Muscle layer of colon (tissue), 2 donors: ENCODE measurements at regions not wholly inside any gene's neighbourhood (a gene's known extent, or its start where the extent isn't known, plus 50 kb on each side); places are given as distances from the start of the nearest gene placed in this dataset.

Experiments
- H3K27ac ChIP-seq: one replicate; pipeline ENCODE4 v1.7.0; 2013; ENCODE audit warnings: low read depth, mild to moderate bottlenecking, low read length, moderate library complexity
- H3K27me3 ChIP-seq, 2 donors: one replicate each; pipeline ENCODE4 v1.7.0; 2013; ENCODE audit warnings: low read length in 2 of 2, mild to moderate bottlenecking in 2 of 2; ENCODE audit not compliant: insufficient read depth in 2 of 2, control insufficient read depth in 1 of 2
- H3K36me3 ChIP-seq: one replicate; pipeline ENCODE4 v1.7.0; 2013; ENCODE audit warnings: mild to moderate bottlenecking, low read length; ENCODE audit not compliant: insufficient read depth
- H3K4me1 ChIP-seq: one replicate; pipeline ENCODE4 v1.7.0; 2013; ENCODE audit warnings: mild to moderate bottlenecking, low read length; ENCODE audit not compliant: insufficient read depth
- H3K4me3 ChIP-seq, 2 donors: one replicate each; pipeline ENCODE4 v1.7.0; 2013; ENCODE audit warnings: low read length in 2 of 2, low read depth in 1 of 2, mild to moderate bottlenecking in 1 of 2, moderate library complexity in 1 of 2
- H3K9ac ChIP-seq: one replicate; pipeline ENCODE4 v1.7.0; 2013; ENCODE audit warnings: low read length
- H3K9me3 ChIP-seq: one replicate; pipeline ENCODE4 v1.7.0; 2013; ENCODE audit warnings: mild to moderate bottlenecking, low read length
- donor health status: abdominal sarcoma.
- donor health status: Adenocarcinoma of cecum.

DNA sequence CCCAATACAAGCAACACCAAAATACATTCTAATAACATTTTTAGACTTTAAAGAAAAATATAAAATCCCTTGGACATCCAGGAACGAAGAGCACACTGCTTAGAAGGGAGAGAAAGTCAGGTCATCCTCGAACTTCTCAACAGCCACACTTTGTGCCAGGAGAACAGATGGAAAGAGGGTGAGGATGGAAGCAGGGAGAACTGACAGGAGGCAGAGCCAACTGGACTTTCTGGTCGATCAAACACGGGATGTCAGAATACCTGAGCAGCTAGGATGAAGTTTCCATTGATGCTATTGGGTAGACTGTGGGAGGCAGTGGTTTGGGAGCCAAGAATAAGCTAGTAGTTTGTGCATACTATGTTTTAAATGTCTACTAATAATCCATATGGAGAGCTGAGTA is 111.4 kb downstream of the TOMM20 start:
- Histone ChIP-seq H3K9ac (no peak overlapping the region), H3K36me3 (no peaks in the 10 kb centered on the region), H3K4me3 (no peak overlapping the region), H3K27ac (no peak overlapping the region), H3K4me1 (peaks cover 5% of the 10 kb centered on the region), H3K27me3 (no peaks in the 10 kb centered on the region), H3K9me3 (no peaks in the 10 kb centered on the region)

DNA sequence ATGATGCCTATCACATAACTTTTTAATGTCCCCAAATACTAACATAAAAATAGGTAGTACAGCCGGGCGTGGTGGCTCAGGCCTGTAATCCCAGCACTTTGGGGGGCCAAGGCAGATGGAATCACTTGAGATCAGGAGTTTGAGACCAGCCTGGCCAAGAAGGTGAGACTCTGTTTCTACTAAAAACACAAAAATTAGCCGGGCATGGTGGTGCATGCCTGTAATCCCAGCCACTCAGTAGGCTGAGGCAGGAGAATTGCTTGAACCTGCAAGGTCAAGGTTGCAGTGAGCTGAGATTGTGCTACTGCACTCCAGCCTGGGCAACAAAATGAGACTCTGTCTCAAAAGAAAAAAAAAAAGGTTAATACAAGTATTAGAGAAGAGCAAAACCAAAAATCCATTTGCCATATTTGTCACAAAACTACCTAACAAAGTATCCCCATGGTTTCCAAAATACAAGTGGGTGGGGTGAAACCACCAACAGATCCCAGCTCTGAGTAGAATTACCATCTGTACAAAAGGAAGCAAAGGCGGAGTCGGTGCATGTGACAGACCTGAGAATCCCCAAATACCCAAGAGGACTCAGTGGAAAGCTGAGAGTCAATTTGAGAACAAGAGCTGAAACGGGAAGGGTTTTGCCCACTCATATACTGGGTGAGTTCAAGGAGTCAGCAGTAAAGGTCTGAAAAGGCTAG is 113.2 kb downstream of the TOMM20 start:
- no peaks in the 10 kb centered on the region for H3K36me3 ChIP-seq

DNA sequence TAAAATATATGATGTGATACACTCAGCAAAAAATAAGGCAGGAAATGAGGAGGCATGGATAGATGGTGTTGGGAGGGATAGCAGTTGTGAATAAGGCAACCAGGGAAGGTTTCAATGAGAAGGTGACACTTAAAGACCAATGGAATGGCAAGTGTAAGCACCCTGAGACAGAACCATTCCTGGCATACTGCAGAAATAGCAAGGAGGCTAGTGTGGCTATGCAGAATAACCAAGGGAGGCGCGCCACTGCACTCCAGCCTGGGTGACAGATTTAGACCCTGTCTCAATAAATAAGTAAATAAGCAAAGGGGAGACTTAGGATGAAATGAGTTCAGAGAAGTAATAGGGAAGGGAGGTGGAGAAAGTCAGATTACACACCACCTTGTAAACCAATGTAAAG is 113.9 kb downstream of the TOMM20 start:
- Histone ChIP-seq H3K36me3 (no peaks in the 10 kb centered on the region), H3K27me3 (no peaks in the 10 kb centered on the region)

More for the DNA sequence above, 113.2 kb downstream of the TOMM20 start:
- Histone ChIP-seq H3K4me1 (no peaks in the 10 kb centered on the region), H3K9ac (no peak overlapping the region), H3K27me3 (no peaks in the 10 kb centered on the region), H3K4me3 (no peak overlapping the region), H3K27ac (no peak overlapping the region), H3K9me3 (no peaks in the 10 kb centered on the region)

DNA sequence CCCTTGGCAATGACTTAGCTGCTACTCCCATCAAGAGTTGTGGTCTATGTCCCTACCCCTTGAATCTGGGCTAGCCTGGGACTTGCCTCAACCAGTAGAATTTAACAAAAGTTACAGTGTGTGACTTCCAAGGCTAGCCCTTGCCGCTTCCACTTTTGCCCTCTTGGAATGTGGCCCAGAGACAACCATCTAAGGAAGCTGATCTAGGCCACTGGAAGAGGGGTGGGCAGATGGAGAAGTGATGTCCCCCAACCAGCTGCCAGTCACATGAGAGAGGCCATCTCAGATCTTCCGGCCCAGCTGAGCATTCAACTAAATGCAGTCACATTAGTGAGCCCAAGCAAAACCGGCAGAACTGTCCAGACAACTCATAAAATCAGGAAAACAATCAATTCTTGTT is 115.1 kb downstream of the TOMM20 start:
- H3K4me3 ChIP-seq, result no peak overlapping the region
- no peaks in the 10 kb centered on the region for H3K36me3 ChIP-seq
- H3K9me3 ChIP-seq, result no peaks in the 10 kb centered on the region
- no peaks in the 10 kb centered on the region for H3K27me3 ChIP-seq
- no peaks in the 10 kb centered on the region for H3K4me1 ChIP-seq
- no peak overlapping the region for H3K27ac ChIP-seq
- no peak overlapping the region for H3K9ac ChIP-seq

More for the DNA sequence above, 113.9 kb downstream of the TOMM20 start:
- Histone ChIP-seq H3K4me3 (no peak overlapping the region), H3K9ac (no peak overlapping the region), H3K9me3 (no peaks in the 10 kb centered on the region), H3K4me1 (no peaks in the 10 kb centered on the region), H3K27ac (no peak overlapping the region)

DNA sequence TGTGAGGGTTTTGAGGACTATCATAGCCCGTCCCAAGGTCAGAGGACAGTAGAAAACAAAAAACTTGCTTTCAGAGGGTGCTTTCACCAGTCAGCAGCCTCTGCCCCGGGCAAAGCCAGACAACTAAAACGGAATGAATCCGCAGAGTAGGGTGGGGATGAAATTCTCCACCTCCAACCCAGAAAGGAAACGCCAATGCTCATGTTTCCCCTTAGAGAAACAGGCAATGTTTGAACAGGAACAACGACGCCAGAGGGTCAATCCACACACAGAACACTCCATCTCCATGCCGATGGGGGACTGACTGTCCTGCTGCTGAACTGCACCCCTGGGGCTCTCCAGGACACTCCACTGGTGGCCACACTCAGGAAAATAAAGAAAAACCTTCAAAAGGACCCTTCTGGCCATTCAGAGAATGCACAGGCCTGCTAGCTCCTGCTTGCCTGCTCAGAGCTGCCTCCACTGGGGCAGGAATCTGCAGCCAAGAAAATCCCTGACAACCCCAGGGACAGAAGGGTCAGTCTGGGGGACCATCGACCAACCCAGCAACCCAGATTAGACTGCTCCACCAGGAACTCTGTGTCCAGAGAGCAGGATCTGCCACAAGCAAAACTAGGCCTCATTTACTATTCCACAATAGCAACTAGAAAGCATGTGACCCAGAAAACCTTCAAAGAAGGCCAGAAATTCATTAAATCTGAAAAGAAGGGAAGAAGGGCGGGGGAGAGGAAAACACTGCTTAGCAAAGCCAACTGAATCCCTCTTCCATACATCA is 116.0 kb downstream of the TOMM20 start:
- no peaks in the 10 kb centered on the region for H3K36me3 ChIP-seq
- no peak overlapping the region for H3K4me3 ChIP-seq
- H3K9me3 ChIP-seq, result no peaks in the 10 kb centered on the region
- H3K27me3 ChIP-seq, result no peaks in the 10 kb centered on the region
- H3K27ac ChIP-seq, result no peak overlapping the region
- H3K9ac ChIP-seq, result no peak overlapping the region
- H3K4me1 ChIP-seq, result no peaks in the 10 kb centered on the region

DNA sequence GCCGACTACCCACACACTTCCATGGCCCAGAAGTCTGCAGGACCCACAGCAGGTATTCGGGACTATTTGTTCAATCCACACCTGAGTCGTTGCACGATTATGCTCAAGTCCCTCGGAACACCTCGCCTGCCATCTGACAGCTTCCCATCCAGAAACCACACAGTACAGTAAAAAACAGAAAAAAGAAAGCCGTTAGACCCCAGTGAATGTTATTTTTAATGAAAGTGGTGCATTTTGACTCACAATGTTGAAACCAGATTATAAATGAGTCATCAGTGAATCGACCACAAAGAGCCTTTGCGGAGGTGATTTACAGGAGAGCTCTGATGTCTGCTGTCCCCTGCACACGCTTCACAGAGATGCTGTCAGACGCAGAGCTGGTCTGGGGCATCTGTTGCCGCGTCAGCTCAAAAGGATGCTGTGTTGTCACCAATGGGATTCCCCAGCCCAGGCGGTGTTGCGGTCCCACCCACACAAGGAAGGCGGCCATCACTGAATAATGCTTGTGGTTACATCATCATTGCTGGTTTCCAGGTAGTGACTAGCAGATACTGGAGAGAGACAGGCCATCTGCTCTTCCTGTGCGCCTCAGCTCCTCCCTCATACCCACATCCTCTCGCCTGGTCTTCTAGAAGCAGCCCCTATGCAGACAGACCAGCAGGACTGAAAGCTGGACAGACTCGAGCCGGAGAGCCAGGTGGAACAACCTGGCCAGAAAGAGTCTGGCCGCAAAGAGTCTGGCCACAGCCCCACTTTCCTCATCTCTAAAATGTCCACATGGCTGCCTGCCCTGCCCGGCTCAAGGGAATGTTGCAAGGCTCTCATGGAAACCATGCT is 116.8 kb downstream of the TOMM20 start:
- H3K4me1 ChIP-seq, result no peaks in the 10 kb centered on the region
- no peak overlapping the region for H3K9ac ChIP-seq
- no peak overlapping the region for H3K4me3 ChIP-seq
- no peaks in the 10 kb centered on the region for H3K9me3 ChIP-seq
- no peaks in the 10 kb centered on the region for H3K36me3 ChIP-seq
- no peak overlapping the region for H3K27ac ChIP-seq
- no peaks in the 10 kb centered on the region for H3K27me3 ChIP-seq

DNA sequence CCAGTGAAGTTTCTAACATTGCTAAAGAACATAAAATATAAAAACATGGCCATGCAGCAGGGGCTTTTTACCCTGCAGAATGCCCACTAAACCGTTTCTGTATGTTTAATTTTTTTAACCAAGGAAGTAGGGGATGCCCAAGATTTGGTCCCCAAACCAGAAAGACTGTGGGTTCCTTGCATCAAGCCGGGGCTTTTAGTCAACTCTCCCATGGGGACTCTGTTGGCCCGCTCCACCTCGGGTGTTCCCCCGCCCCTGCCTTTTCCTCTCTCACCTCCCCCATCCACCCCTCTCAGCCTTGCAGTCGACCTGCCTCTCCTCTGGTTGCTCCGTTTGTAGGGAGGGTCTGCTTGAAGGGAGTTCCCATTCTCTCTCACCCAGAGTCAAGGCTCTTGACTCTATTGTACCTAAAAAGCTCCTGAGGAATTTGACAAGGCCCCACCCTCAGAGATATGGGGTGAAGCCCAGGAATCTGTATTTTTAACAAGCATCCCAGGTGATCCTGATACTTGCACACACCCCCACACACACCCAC is 117.5 kb downstream of the TOMM20 start:
- no peaks in the 10 kb centered on the region for H3K27me3 ChIP-seq
- H3K4me3 ChIP-seq, result no peak overlapping the region
- no peak overlapping the region for H3K9ac ChIP-seq

DNA sequence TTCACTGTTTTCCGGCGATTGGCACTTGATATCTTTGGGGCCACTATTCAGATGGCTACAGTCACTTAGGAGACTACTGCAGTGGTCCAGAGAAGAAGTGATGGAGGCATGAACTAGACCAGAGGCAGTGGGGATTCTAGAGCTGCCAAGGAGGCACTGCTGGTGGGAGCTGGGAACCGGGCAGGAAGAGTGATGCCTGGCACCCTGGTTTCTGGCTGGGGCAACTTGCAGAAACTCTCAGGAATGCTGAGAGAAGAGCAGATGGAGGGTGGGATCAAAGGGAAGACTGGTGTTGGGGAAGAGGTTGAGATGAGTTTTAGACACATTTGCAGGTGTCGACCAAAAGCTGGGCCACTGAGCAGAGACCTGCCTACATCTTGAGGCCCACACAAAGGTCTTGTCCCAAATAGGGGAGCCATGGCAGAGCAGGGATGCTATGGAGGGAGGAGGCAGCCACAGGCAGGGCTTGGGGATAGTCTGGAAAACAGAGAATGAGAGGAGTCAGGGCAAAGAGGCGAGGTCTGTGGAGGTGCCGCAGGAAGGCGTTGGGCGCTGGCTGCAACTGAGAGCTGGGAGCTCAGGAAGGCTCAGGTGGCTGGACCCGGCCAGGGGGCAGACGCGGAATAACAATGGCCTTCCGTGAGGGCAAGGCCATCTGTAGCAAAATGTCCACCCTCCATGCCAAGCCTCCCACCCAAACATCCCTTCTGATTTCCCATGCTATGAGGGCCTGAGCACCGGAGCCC is 118.9 kb downstream of the TOMM20 start:
- H3K27me3 ChIP-seq, result no peaks in the 10 kb centered on the region
- H3K9me3 ChIP-seq, result no peaks in the 10 kb centered on the region
- no peak overlapping the region for H3K4me3 ChIP-seq
- no peaks in the 10 kb centered on the region for H3K4me1 ChIP-seq
- no peaks in the 10 kb centered on the region for H3K36me3 ChIP-seq
- H3K27ac ChIP-seq, result no peak overlapping the region
- no peak overlapping the region for H3K9ac ChIP-seq

More for the DNA sequence above, 117.5 kb downstream of the TOMM20 start:
- no peaks in the 10 kb centered on the region for H3K36me3 ChIP-seq
- no peaks in the 10 kb centered on the region for H3K9me3 ChIP-seq
- no peak overlapping the region for H3K27ac ChIP-seq
- H3K4me1 ChIP-seq, result no peaks in the 10 kb centered on the region

DNA sequence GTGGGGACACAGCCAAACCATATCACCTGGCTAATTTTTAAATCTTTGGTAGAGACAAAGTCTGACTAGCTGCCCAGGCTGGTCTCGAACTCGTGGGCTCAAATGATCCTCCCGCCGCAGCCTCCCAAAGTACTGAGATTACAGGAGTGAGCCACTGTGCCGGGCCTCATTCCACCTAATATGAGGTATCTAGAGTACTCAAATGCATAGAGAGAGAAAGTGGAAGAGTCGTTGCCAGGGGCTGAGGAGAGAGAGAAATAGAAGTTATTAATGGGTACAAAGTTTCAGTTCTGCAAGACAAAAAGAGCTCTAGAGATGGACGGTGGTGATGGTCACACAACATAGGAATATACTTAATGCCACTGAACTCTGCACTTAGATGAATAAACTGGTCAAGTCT is 119.6 kb downstream of the TOMM20 start:
- Histone ChIP-seq H3K27me3 (no peaks in the 10 kb centered on the region), H3K9ac (no peak overlapping the region), H3K4me3 (no peak overlapping the region), H3K27ac (no peak overlapping the region), H3K36me3 (no peaks in the 10 kb centered on the region), H3K4me1 (no peaks in the 10 kb centered on the region), H3K9me3 (no peaks in the 10 kb centered on the region)

DNA sequence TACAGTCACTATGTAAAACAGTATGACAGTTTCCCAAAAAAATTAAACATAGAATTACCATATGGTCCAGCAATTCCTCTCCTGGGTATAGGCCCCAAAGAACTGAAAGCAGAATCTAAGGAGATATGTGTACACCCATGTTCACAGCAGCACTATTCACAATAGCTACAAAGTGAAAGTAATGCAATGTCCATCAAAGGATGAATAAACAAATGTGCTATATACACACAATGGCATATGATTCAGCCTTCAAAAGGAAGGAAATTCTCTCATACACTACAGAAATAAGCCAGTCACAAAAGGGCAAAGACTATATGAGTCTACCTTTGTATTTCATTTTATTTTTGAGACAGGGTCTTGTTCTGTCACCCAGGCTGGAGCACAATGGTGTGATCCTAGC is 120.4 kb downstream of the TOMM20 start:
- no peaks in the 10 kb centered on the region for H3K9me3 ChIP-seq
- H3K27ac ChIP-seq, result no peak overlapping the region
- H3K4me1 ChIP-seq, result no peaks in the 10 kb centered on the region
- no peaks in the 10 kb centered on the region for H3K27me3 ChIP-seq
- no peak overlapping the region for H3K4me3 ChIP-seq
- no peak overlapping the region for H3K9ac ChIP-seq
- H3K36me3 ChIP-seq, result no peaks in the 10 kb centered on the region

DNA sequence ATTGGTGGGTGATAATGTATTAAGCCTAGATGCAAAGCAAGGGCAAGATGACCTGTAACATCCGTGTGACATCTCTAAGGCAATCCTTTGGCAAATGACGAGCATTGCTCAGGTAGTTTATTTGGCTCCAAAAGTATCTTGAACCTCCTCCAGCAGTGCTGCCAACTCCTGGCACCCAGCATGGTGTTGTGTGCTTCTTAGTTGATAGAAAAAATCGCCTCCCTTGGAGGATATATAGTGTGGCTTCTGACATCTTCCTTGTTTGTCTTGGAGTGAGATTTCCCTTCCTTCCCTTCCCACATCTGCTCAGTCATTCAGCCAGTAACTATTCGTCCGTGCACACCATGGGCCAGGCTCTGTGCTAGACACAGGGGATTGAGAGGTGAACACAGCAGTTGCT is 121.8 kb downstream of the TOMM20 start:
- H3K27me3 ChIP-seq, result no peaks in the 10 kb centered on the region
- no peak overlapping the region for H3K27ac ChIP-seq
- no peaks in the 10 kb centered on the region for H3K9me3 ChIP-seq
- no peaks in the 10 kb centered on the region for H3K4me1 ChIP-seq
- no peak overlapping the region for H3K4me3 ChIP-seq
- H3K9ac ChIP-seq, result no peak overlapping the region
- no peaks in the 10 kb centered on the region for H3K36me3 ChIP-seq
